ENCODE measurements at regions not wholly inside any gene's neighbourhood (a gene's known extent, or its start where the extent isn't known, plus 50 kb on each side); places are given as distances from the start of the nearest gene placed in this dataset.

GRCh38 chr21:20425856-20426255 lies 572.4 kb upstream of the NCAM2 start:
- TF ChIP-seq CTCF (IDR thresholded peaks at IDR 0.05) (no peak), POLR2AphosphoS5 (IDR thresholded peaks at IDR 0.05) (no peak)

All from gastroesophageal sphincter (tissue), 3 donors.